ENCODE measurements at regions not wholly inside any gene's neighbourhood (a gene's known extent, or its start where the extent isn't known, plus 50 kb on each side); places are given as distances from the start of the nearest gene placed in this dataset.

DNA sequence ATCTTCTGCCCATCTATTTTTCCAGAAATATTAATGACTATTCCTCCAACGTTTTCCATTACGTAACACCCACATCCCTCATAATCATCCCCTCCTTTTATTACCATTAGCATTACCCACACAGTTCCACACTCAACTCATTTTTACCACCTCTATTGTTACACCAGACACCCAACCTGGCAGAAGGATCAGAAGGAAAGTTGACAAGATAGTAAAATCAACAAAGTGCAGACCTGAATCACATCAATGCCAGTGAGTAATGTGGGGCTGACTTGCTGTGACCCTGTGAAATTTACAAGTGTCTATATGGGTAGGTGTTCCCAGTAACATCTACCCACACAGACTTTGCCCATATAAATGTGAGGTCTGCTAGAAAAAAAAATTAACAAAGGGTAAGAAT lies 568.2 kb downstream of the MAFB start:
- no peak for DNase-seq

GRCh38 chr20:40111282-40111681 lies 577.8 kb downstream of the MAFB start:
- no peak for DNase-seq

GRCh38 chr20:40110311-40110831 lies 578.7 kb downstream of the MAFB start:
- no peak for DNase-seq

GRCh38 chr20:40109136-40109535 lies 579.9 kb downstream of the MAFB start:
- no peak for DNase-seq

GRCh38 chr20:40108321-40108720 lies 580.7 kb downstream of the MAFB start:
- no peak for DNase-seq

DNA sequence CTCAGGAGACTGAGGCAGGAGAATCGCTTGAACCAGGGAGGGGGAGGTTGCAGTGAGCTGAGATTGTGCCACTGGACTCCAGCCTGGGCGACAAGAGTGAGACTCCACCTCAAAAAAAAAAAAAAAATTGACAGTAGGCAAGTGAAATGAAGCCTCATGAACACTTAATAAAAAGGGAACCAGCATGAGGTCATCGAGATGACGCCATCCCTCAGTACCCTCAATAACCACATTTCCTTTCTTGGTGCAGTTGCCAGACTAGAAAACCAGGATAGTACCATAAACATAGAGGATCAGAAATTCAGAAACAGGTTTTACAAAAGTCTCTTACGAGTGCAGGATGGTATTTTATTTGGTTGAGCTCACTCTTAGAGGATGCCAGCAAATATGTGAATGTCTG lies 584.1 kb downstream of the MAFB start:
- no peak for DNase-seq

- no peak for DNase-seq
These were observed 585.6 kb downstream of the MAFB start for GRCh38 chr20:40103420-40103819.

GRCh38 chr20:40101560-40101959 lies 587.5 kb downstream of the MAFB start:
- DNase-seq, result no peak

DNA sequence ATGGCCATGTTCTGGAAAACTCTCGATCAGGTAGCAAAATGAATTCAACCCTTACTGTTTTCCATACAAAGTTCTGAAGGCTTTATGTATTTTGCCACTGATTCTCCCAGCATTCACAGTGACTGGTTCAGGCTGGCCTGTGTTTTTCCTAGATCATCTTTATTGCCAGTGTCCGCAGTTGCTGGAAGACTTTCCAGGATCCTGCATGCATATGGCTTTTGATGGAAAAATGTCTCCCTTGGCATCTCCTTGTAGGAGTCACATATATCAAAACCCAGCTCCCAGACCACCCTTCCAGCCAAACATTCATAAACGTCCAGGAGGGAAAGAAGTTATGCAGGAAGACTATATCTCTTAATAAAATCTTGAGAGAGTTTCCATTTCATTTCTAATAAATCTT lies 588.8 kb downstream of the MAFB start:
- DNase-seq, result no peak

DNA sequence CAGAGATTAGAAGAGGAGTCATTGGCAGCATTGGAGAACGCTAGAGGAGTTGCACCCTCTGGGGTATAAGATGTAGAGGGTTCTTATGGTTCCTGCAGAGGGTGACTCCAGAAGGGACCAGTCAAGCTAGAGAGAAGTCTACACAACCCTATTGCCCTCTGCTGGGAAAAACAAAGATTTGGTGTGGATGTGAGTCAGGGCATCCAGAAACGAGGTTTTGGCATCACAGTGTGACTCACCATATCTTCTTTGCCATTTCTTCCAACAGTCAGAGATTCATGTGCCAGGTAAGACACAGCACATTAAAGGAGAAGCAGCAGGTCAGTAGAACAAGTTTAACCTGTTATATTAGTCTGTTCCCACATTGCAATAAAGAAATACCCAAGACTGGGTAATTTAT lies 598.8 kb downstream of the MAFB start:
- no peak for DNase-seq

GRCh38 chr20:40087496-40087895 lies 601.5 kb downstream of the MAFB start:
- no peak for DNase-seq

DNA sequence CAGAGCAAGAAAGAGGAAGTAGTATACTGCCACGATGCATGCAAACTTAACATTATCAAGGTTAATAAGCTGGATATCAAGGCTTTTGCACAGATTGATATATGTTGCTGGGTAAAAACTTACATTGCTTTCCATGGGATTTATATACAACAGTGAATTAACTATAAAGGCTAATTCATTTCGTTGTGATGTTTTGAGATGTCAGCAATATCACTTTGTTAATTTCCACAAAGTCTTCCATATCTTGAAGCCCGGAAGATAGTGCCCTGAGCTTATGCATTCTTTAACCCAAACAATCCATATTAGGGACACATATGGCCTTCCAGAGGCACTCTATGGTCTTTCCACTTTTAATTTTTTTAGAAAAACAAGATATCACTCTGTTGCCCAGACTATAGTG lies 603.5 kb downstream of the MAFB start:
- DNase-seq, result no peak

DNA sequence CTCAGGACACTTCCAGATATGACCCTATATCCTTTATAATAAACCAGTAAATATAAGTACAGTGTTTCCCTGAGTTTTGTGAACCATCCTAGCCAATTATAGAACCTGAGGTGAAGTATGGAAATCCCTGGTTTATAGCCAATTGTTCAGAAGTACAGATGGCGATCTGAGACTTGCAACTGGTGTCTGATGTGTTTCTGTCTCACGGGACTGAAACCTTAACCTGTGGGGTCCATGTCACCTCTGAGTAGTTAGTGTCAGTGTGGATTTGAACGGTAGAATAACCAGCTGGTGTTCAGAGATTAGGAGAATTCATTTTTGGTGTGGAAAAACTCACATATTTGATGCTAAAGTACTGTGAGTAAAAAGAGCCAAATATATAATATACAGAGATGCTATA lies 606.6 kb downstream of the MAFB start:
- DNase-seq, result no peak

- DNase-seq, result no peak
These were observed 607.4 kb downstream of the MAFB start for GRCh38 chr20:40081653-40082052.

DNA sequence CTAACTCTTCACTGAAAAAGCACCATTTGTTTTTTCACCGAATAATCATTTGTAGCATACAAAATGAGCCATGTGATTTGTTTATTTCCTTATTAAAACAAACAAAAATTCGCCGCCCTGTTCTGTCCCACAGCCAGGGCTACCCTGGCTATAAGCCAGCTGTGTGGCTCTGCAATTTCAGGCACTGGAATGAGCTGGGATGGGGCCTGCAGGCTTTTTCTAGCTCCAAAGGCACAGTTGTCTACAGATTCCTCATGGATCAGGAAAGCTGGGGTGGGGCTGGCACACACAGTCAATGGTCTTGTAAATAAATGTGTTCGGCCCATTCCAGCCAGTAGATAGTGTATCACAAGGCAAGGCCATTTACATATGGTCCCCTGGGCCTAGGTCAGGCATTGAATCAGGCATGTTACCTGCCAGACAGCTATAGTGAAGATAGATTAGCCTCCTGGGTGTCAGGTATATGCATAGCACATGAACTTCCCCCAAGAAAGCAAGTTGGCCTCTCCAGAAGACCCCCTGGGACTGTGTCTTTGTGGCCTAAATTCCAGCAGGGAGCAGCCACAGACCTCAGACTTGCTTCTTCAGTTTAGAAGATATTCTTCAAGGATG lies 608.9 kb downstream of the MAFB start:
- no peak for DNase-seq

DNA sequence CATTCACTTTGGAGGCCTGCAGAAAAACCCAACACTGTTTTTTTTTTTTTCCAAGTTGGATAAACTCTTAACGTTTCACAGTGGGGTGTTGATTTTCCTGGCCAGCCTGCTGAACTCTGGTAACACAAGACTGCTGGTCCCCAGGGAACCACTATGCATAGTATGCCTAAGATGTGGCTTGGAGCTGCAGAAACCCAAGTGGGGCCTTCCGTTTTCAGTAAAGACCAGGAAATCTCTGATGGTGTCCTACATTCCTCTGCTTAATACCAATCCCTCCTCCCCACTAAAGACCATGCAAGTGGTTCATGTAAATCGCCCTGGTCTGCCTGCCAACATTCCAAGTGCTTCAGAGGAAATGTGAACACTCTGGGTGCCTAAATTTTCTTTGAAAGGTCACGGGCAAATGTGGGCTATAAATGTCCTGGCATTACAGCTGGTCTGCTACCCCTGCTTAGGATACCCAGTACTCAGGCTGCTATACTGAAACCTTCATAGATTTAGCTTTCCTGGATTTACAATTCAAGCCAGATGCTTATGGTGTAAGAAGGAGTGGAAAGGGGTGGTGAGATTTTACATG lies 615.4 kb downstream of the MAFB start:
- no peak for DNase-seq

DNA sequence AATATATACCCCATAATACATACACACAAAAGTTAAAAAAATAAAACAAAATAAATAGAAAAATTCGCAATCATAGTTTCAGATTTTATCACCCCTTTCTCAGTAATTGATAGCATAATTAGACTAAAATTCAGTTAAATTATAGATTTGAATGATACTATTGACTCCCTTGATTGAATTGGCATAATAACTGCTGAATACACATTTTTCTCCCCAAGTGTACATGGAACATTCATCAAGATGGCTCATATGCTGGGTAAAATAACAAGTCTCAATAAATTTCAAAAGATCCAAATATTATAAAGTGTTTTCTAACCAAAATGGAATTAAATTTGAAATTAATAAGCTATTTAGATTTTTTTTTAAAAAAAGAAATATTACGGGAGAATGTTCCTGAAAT lies 616.1 kb downstream of the MAFB start:
- no peak for DNase-seq

GRCh38 chr20:40056171-40056570 lies 632.9 kb downstream of the MAFB start:
- no peak for DNase-seq

DNA sequence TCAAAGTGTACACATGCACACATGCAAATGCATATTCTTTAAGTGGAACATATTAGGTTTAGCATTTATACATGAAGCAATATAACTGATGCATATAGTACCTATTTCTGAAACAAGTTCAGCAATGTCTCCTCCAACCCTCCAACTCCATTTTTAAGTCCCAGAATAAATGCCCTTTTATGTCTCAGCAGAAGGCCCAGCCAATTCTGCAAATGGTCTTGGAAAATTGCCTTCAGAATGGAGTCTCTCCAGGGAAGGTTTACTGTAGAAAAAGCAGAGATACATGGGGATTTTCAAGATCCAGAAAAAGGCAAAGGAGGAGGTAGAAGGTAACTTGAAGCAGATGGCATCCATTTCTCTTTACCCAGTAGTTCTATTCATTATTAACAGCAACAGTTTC lies 633.3 kb downstream of the MAFB start:
- DNase-seq, result no peak

DNA sequence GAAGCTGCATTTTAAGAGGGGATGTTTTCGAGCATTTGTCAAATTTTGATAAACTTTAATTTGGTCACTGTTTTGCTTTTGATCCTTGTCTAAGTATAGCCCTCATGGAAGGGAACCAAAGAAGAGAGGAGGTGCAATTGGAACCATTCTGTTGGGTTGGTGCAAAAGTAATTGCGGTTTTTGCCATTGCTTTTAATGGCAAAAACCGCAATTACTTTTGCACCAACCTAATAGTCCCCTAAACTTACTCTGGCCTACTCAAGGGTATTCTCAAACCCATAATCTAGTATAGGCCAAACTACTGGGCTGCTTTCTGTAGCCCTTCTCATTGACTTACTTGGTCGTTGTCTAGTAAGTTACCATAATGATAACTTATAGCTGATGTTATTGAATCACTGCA lies 634.7 kb downstream of the MAFB start:
- no peak for DNase-seq

DNA sequence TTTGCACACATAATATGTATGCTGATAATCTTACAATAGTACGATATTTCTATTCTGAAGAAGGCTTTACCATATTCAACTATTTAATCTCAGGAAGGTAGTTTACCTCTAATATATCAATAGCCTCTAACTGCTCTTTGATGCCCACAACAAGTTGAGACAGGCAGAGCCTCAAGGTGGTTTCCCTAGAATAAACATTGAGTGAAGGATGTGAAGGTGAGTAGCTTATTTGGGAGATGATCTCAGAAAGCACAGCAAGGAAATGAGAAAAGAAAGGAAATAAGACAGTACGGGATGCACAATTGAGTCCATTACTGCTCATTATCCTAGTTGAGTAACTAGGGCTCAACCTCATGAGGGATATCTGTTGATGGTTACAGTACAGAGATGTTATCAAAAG lies 638.4 kb downstream of the MAFB start:
- DNase-seq, result no peak

GRCh38 chr20:40049854-40050253 lies 639.2 kb downstream of the MAFB start:
- no peak for DNase-seq

DNA sequence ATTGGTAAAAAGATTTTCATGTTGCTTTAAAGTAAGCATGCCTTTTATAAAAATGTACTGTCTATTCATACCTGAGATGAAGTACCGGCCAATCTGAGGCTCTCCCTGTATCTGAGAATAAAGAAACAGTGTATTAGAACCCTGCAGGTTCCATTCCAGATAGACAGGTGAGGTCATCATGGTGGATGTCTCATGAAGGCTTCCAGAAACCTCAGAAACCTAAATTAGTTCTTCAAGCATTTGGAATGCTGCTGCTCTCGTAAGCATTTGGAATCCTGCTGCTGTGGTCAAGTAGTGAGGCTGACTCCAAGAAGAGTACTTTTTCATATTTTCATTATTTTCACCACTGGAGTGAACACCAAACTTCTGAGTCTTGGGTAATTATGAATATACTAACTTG lies 642.3 kb downstream of the MAFB start:
- DNase-seq, result no peak

DNA sequence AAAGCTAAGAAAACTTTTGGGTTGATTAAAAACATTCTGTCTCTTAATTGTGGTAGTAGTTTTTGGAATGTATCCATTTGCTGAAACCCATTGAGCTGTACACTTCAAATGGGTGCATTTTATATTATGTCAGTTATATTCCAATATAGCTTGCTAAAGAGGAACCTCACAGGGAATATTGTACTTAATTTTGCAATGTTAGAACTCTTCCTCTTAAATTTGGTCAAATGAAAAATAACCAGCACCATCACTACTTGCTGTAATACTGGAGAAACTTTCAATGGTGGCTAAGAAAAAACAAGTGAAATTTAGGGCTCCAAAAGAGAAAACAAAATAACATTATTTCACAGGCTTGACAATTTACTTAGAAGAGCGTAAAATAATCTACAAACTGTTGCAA lies 651.5 kb downstream of the MAFB start:
- no peak for DNase-seq

GRCh38 chr20:40029589-40029988 lies 659.4 kb downstream of the MAFB start:
- DNase-seq, result no peak

All from hippocampal formation (tissue), 2 donors.